Panc1 (cell line): ENCODE measurements at regions not wholly inside any gene's neighbourhood (a gene's known extent, or its start where the extent isn't known, plus 50 kb on each side); places are given as distances from the start of the nearest gene placed in this dataset.

ENCODE experiments used
- CTCF ChIP-seq: fragments of 450-650 bp; IDR thresholded peaks from 2 replicates; pipeline ENCODE4 v1.5.1; 2017; ENCODE audit warnings: mild to moderate bottlenecking
- POLR2AphosphoS5 ChIP-seq: IDR thresholded peaks from 2 replicates; pipeline ENCODE4 v1.6.1; 2012; ENCODE audit warnings: mild to moderate bottlenecking, low read depth, low read length, moderate library complexity
- REST ChIP-seq, 2 experiments: IDR thresholded peaks; 2 replicates each; pipeline ENCODE4 v1.6.1; 2011 to 2012; ENCODE audit warnings: low read depth in 2 of 2, control low read depth in 1 of 2, low read length in 1 of 2, mild to moderate bottlenecking in 1 of 2, moderate library complexity in 1 of 2; ENCODE audit not compliant: insufficient read depth in 1 of 2
- TCF7L2 ChIP-seq: IDR thresholded peaks from 2 replicates; pipeline ENCODE4 v1.6.1; 2011; ENCODE audit warnings: mild to moderate bottlenecking, low read depth, low read length, inconsistent platforms

- TF ChIP-seq CTCF (peak; percentile 60), POLR2AphosphoS5 (no peak), REST (IDR thresholded peaks at IDR 0.05; ENCODE audit: insufficient read depth in 1 of 2, low read depth in 2 of 2, low read length in 1 of 2) (no peak), TCF7L2 (no peak)
Observed at GRCh38 chr2:16218625-16219024, 278.3 kb downstream of the MYCN start.
